ENCODE measurements at regions not wholly inside any gene's neighbourhood (a gene's known extent, or its start where the extent isn't known, plus 50 kb on each side); places are given as distances from the start of the nearest gene placed in this dataset.

GRCh38 chr16:51752438-51752995, 601.4 kb upstream of the SALL1 start:
- ATAC-seq: no peak
- intact Hi-C loops (cut with DNase I): no loop called here
- no peak for DNase-seq (ENCODE audit: missing footprints)

- ATAC-seq (no peak), DNase-seq (ENCODE audit: missing footprints) (no peak)
- intact Hi-C loops (cut with DNase I): no loop called here
These were observed 596.3 kb upstream of the SALL1 start for GRCh38 chr16:51747329-51747728.

- ATAC-seq (no peak), DNase-seq (ENCODE audit: missing footprints) (no peak)
- intact Hi-C loops (cut with DNase I): no loop called here
These were observed 583.1 kb upstream of the SALL1 start for GRCh38 chr16:51734220-51734619.

GRCh38 chr16:51733181-51733580, 582.1 kb upstream of the SALL1 start:
- ATAC-seq (no peak), DNase-seq (ENCODE audit: missing footprints) (no peak)
- intact Hi-C loops (cut with DNase I): no loop called here

- ATAC-seq (no peak), DNase-seq (ENCODE audit: missing footprints) (no peak)
- intact Hi-C loops (cut with DNase I): no loop called here
These were observed 580.1 kb upstream of the SALL1 start for GRCh38 chr16:51731160-51731559.

GRCh38 chr16:51723036-51723724, 572.1 kb upstream of the SALL1 start:
- intact Hi-C loops (cut with DNase I): no loop called here
- ATAC-seq: no peak
- DNase-seq (ENCODE audit: missing footprints): no peak

- ATAC-seq (no peak), DNase-seq (ENCODE audit: missing footprints) (no peak)
- intact Hi-C loops (cut with DNase I): no loop called here
These were observed 571.4 kb upstream of the SALL1 start for GRCh38 chr16:51722467-51722866.

- DNase-seq (ENCODE audit: missing footprints) (no peak), ATAC-seq (no peak)
- intact Hi-C loops (cut with DNase I): no loop called here
These were observed 568.3 kb upstream of the SALL1 start for GRCh38 chr16:51719376-51719775.

- no peak for DNase-seq (ENCODE audit: missing footprints)
- intact Hi-C loops (cut with DNase I): no loop called here
- no peak for ATAC-seq
These were observed 565.1 kb upstream of the SALL1 start for GRCh38 chr16:51716195-51716594.

- intact Hi-C loops (cut with DNase I): no loop called here
- ATAC-seq (no peak), DNase-seq (ENCODE audit: missing footprints) (no peak)
These were observed 562.4 kb upstream of the SALL1 start for GRCh38 chr16:51713502-51713901.

GRCh38 chr16:51710905-51711563, 560.0 kb upstream of the SALL1 start:
- DNase-seq (ENCODE audit: missing footprints): no peak
- intact Hi-C loops (cut with DNase I): no loop called here
- no peak for ATAC-seq

- ATAC-seq: no peak
- intact Hi-C loops (cut with DNase I): no loop called here
- peak; percentile 40 for DNase-seq (ENCODE audit: missing footprints)
These were observed 559.1 kb upstream of the SALL1 start for GRCh38 chr16:51710186-51710585.

- intact Hi-C loops (cut with DNase I): no loop called here
- DNase-seq (ENCODE audit: missing footprints) (no peak), ATAC-seq (no peak)
These were observed 557.8 kb upstream of the SALL1 start for GRCh38 chr16:51708861-51709260.

- intact Hi-C loops (cut with DNase I): no loop called here
- no peak for DNase-seq (ENCODE audit: missing footprints)
- no peak for ATAC-seq
These were observed 556.6 kb upstream of the SALL1 start for GRCh38 chr16:51707666-51708065.

GRCh38 chr16:51705142-51705541, 554.1 kb upstream of the SALL1 start:
- DNase-seq (ENCODE audit: missing footprints): no peak
- intact Hi-C loops (cut with DNase I): no loop called here
- ATAC-seq: no peak

- DNase-seq (ENCODE audit: missing footprints): no peak
- ATAC-seq: no peak
- intact Hi-C loops (cut with DNase I): no loop called here
These were observed 550.0 kb upstream of the SALL1 start for GRCh38 chr16:51701025-51701424.

GRCh38 chr16:51699686-51700396, 548.8 kb upstream of the SALL1 start:
- ATAC-seq (no peak), DNase-seq (ENCODE audit: missing footprints) (no peak)
- intact Hi-C loops (cut with DNase I): no loop called here

GRCh38 chr16:51698647-51699046, 547.6 kb upstream of the SALL1 start:
- intact Hi-C loops (cut with DNase I): no loop called here
- ATAC-seq (no peak), DNase-seq (ENCODE audit: missing footprints) (no peak)

GRCh38 chr16:51697454-51697853, 546.4 kb upstream of the SALL1 start:
- DNase-seq (ENCODE audit: missing footprints) (no peak), ATAC-seq (no peak)
- intact Hi-C loops (cut with DNase I): no loop called here

GRCh38 chr16:51696376-51696775, 545.3 kb upstream of the SALL1 start:
- intact Hi-C loops (cut with DNase I): no loop called here
- no peak for DNase-seq (ENCODE audit: missing footprints)
- ATAC-seq: no peak
